GM21529 (cell line): ENCODE measurements at regions not wholly inside any gene's neighbourhood (a gene's known extent, or its start where the extent isn't known, plus 50 kb on each side); places are given as distances from the start of the nearest gene placed in this dataset.
"Not testable (repeated sequence)": the region's sequence is repeated elsewhere in the genome, so short reads cannot be mapped to it uniquely, and the experiment has no call there.

ENCODE experiments used
- ATAC-seq: cut with Tn5 transposase; IDR thresholded peaks from one replicate; pipeline ENCODE4 v1.9.1; 2021; ENCODE audit not compliant: unreplicated experiment

DNA sequence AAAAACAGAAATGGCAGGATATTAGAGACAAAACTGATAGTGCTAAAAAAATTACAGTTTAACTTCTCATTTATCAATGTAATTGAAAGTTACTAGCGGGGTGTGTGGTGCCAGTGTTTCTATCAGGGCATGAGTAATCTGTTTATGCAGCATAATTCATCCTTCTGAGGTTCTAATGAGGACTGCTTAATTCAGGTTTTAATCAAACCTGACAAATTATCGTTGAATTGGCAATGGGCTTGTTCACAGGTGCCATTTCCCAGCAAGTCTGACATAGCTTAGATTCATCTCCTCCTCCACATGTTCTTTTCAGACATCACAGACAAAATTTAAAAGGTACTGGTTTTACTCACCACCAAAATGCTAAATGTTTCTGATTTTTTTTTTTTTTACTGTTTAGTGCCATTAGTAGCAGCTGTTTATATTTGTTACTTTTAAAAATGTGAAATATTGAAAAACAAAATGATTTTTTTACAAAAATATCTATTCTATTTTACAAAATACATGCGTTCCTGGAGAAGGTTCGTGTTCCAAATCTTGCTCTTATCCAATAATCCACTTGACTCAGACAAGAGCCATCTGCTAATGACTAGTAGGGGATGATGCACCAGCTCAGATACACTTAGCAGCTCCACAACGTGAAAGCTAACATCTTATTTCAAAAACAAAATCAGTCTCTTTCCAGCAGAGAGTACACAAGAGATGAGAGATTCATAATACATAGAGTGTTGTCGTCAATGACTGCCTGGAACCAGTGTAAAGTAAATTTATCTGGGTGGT lies 447.7 kb upstream of the DPPA4 start:
- ATAC-seq = no peak

DNA sequence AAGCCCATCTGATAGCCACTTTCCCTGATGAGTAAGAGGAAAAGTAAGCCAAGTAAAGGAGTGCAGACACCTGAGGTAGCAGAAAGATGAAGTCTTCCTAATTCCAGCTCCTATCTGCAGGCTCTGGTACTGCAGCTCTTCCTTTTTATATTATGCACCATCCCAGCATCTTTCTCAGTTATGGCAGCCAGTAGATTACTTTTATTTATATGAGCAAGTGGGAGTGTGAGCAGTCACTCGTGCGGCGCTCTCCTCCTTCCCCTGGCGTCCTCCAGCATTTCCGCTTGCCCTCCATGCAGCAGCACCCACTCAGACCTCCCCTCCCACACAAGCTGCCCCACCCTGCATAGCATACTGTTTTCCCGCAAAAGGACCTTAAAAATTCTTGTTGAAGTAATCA lies 465.9 kb upstream of the DPPA4 start:
- no peak for ATAC-seq

DNA sequence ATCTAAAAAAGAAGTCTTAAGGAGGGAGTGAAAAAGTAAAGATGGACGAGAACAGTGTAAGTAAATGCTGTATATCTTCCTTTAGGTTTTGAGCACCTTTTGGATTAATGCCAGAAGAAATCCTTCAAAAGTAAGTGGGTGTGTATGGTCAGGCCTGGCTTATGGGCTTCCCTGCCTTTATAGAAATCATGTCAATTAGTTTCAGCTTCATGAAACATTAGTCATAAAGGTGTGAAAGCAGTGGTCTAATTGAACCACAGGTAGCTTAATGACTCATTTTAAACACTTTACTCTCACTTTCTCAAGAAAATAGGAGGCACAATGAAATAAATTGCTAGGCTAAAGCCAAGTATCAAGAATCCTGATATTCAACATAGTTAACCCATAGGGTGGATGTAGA lies 467.4 kb upstream of the DPPA4 start:
- ATAC-seq = no peak

- ATAC-seq = peak; percentile 72
Measured at GRCh38 chr3:109806929-109807328, 469.6 kb upstream of the DPPA4 start.

DNA sequence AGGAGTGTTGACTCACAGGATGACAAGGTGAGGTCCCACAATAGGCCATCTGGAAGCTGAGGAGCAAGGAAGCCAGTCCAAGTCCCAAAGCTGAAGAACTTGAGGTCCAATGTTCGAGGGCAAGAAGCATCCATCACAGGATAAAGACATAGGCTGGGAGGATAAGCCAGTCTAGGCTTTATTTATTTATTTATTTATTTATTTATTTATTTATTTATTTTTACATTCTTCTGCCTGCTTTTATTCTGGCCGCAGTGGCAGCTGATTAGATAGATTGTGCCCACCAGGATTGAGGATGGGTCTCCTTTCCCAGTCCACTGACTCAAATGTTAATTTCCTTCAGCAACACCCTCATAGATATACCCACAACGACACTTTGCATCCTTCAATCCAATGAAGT lies 472.2 kb upstream of the DPPA4 start:
- ATAC-seq = no peak

DNA sequence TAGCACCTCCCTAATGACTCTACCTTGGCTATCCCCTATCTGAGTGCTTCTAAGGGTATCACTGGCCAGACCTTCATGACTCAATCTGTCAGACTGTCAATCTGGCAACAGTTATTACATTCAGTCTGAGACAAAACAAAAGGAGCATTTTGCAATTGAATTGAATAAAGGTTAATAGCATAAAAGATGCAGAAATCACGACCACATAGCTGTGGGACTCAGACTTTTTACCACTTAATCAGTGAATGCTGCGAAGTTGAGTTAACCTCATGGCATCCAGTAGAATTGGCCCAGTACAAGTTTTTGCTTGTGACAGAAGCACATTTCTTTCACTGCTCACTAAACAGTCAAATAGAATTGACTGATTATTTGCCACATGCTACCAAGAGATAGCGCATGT lies 480.7 kb upstream of the DPPA4 start:
- ATAC-seq = no peak

- ATAC-seq = no peak
Measured at GRCh38 chr3:109819734-109820133, 482.4 kb upstream of the DPPA4 start.

DNA sequence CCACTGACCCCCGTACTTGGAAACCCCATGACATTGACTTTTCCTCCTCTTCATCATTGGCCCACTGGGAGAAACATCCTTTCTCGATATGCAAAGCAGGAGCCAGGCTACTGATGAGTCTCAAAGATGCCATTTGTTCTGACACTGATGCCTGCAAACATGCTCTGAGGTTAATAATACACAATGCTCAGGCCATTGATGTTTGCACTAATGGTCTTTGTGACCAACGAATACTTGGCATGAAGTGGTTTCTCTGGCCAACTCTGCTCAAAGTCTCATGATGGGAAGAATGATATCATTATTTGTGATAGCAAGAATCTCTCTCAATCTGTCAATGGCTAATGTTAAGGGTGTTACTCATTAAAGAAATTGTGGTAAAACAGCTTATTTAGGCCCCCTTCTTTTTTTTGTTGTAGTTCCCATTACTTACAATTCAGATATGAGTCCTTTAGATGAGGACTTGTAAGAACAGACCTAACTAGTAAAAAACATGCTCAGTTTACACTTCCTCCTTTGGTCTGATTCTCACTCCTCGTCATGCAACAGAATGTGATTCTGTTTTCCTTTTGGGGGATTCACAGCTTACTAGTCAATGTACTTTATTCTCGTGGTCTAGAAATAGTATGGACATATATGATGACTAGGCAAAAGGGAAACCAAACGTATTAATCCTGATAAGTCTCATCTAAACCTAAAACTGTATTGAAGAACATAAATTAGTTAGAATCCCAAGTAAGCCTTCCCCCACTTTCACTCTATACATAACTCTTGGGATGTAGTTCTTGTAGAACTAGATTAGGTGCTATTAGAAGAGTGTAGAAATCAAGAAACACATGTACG lies 488.8 kb upstream of the DPPA4 start:
- ATAC-seq = no peak

- no peak for ATAC-seq
Measured at GRCh38 chr3:109831403-109831802, 494.1 kb upstream of the DPPA4 start.

- ATAC-seq = no peak
Measured at GRCh38 chr3:109835958-109836357, 498.6 kb upstream of the DPPA4 start.

- ATAC-seq = no peak
Measured at GRCh38 chr3:109851854-109852253, 514.5 kb upstream of the DPPA4 start.

DNA sequence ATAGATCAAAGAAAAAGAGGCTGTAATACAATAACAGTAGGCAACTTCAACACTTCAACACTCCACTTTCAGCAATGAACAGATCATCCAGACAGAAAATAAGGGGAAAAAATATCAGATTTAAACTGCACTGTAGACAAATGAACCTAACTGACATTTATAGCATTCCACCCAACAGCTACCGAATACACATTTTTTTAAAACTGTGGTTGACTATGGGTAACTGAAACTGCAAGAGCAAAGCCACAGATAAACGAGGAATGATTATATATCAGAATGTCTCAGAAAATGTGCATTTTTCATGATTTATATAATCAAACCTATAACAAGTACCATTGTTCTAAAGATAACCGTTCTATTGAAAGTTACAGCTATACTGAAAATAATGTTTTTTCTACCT lies 514.9 kb upstream of the DPPA4 start:
- ATAC-seq = no peak

GRCh38 chr3:109853077-109853731 lies 515.9 kb upstream of the DPPA4 start:
- ATAC-seq = no peak

DNA sequence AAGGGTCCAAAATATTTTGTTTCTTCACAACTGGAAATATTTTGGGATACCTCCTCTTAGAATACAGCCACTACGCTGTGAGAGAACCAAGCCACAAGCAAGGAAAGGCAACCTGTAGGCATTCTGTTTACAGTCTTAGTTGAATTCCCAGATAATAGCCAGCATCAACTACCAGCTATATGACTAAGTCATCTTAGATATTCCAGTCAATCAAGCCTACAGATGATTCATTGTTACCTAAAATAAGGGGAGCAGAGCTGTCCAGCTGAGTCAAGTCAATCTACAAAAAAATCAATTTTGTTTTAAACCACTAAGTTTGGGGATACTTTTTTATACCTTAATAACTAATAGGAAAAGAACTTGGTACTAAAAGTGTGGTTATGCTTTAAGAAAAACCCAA lies 526.4 kb upstream of the DPPA4 start:
- no peak for ATAC-seq

GRCh38 chr3:109864452-109864851 lies 527.1 kb upstream of the DPPA4 start:
- ATAC-seq = no peak

- no peak for ATAC-seq
Measured at GRCh38 chr3:109869586-109869985, 532.2 kb upstream of the DPPA4 start.

DNA sequence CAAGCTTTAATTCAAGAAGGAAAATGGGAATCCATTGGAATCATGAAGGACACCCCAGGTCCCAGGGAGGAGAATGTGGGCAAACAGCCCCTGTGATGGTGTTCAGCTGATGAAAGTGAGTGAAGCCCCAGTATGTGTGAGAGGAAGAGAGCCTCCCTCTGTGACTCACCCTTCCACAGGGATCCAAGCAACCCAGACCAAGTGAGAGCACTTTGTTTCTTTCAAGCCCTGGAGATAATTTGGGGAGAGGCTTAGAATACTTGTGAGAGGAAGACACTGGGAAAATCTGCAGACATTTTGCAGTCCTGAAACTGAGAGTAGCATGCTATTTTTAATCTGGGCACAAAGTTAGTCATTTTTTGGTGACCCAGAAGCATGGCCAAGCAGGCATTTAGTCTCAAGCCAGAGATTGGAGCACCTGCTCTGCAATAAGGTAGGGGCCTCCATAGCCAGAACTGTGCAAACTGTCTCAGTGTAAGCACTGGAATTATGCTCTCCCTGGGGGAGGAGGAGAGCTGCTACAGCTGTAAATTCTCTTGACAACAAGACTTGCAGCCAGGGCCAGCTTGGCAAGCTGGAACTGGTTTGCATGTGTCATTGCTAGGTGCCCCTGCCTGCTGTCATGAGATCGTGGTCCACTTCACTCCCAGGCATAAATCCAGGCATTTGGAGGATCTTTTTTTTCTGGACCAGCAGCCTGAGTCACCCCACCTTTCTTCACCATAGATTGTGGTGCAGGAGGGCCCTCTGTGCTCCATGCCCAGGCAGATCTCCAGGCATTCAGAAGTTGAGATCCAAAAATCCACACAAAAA lies 537.8 kb upstream of the DPPA4 start:
- ATAC-seq = no peak

GRCh38 chr3:109877616-109878015 lies 540.3 kb upstream of the DPPA4 start:
- ATAC-seq = not testable (repeated sequence)

- no peak for ATAC-seq
Measured at GRCh38 chr3:109882144-109882543, 544.8 kb upstream of the DPPA4 start.

DNA sequence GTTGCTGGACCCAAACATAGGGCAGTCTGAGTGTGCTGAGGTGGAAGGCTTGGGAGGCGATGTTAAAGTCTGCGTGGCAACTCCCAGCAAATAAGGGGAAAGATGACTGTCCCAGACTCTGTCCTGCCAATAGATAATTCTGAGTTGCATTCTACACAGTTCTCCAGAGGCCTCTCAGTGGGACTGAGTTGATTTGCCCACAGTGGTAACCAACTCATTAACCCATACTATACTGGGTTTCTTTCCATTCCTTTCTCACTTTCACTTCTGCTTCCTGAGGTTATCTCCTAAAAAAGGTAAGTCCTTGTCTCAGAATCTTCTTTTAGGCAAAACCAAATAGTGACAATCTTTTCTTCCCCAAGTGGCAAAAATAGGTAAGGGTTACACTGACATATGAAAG lies 549.9 kb upstream of the DPPA4 start:
- ATAC-seq = no peak

- no peak for ATAC-seq
Measured at GRCh38 chr3:109888026-109888425, 550.7 kb upstream of the DPPA4 start.
